Omental fat pad (tissue), 3 donors: ENCODE measurements at regions not wholly inside any gene's neighbourhood (a gene's known extent, or its start where the extent isn't known, plus 50 kb on each side); places are given as distances from the start of the nearest gene placed in this dataset.

Experiments
- ATAC-seq: fragments of 150-250 bp; one replicate; pipeline ENCODE4 v1.9.1; 2016; ENCODE audit warnings: mild to moderate bottlenecking, moderate library complexity; ENCODE audit not compliant: low FRiP score
- DNase-seq: peaks from one replicate; pipeline ENCODE4 v3.0.0-alpha.2; 2019; ENCODE audit warnings: low spot score
- TF ChIP-seq, protein P1 (sequence below), 3 donors: fragments of 450-650 bp; IDR thresholded peaks; one replicate each; pipeline ENCODE4 v1.5.1; 2016 to 2017; ENCODE audit warnings: antibody characterized with exemption in 3 of 3, mild to moderate bottlenecking in 3 of 3, moderate library complexity in 2 of 3

DNA sequence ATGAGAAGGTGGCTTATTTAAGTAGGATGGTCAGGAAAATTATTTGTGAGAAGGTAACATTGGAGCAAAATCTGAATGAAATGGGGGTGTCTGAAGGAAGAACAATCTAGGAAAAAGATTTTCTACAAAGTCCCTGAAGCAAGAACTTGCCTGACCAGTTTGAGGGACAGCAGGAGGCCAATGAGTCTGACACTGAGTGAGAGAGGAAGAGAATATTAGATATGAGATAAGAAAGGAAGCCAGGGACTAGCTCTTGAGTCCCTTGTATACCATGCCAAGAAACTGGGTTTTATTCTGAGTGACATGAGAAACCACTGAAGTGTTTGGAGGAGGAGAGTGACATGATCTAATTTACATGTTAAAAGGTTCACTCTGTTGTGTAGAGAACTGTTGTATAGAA lies 1478.9 kb downstream of the RPA4 start:
- ATAC-seq (no peak), DNase-seq (no peak)
- TF ChIP-seq, protein P1, sequence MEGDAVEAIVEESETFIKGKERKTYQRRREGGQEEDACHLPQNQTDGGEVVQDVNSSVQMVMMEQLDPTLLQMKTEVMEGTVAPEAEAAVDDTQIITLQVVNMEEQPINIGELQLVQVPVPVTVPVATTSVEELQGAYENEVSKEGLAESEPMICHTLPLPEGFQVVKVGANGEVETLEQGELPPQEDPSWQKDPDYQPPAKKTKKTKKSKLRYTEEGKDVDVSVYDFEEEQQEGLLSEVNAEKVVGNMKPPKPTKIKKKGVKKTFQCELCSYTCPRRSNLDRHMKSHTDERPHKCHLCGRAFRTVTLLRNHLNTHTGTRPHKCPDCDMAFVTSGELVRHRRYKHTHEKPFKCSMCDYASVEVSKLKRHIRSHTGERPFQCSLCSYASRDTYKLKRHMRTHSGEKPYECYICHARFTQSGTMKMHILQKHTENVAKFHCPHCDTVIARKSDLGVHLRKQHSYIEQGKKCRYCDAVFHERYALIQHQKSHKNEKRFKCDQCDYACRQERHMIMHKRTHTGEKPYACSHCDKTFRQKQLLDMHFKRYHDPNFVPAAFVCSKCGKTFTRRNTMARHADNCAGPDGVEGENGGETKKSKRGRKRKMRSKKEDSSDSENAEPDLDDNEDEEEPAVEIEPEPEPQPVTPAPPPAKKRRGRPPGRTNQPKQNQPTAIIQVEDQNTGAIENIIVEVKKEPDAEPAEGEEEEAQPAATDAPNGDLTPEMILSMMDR (IDR thresholded peaks at IDR 0.05): no peak

DNA sequence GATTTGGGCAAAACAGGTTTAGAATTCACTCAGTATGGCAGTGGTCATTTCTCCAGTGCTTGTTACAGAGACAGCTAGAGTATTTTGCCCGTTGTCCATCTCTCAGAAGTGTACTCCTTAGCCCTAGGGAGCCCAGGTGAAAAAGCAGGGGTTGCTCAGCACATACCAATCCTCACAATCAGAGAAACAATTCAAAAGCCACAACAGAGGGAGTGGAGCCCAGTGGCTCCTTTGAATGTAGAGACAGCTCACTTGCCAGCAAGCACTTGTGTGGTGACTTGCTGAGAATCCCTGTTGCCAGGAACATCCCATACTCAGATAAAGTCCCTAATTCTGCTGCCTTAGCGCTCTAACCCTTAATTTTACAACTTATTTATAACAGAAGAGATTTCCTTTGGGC lies 1488.3 kb downstream of the RPA4 start:
- ATAC-seq (no peak), DNase-seq (no peak)
- TF ChIP-seq, protein P1 (IDR thresholded peaks at IDR 0.05): no peak

DNA sequence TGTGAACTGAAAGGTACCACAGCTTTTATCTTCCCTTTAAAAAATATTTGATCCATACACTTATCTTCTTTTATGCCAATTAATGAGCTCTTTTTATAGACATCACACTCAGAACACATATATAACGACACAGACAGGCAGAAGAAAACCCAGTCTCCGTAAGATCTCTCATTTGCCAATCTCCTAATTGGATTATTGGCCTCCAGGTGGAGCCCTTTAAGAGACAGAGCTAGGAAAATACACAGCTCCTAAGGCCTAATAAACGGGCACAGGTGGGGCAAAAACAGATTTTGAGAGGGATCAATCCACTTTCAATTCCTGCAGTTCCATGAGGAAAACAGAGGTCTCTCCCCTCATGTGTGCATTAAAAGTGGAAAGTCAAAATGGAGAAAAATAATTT lies 1495.4 kb downstream of the RPA4 start:
- TF ChIP-seq, protein P1 (IDR thresholded peaks at IDR 0.05): no peak
- DNase-seq (no peak), ATAC-seq (no peak)

DNA sequence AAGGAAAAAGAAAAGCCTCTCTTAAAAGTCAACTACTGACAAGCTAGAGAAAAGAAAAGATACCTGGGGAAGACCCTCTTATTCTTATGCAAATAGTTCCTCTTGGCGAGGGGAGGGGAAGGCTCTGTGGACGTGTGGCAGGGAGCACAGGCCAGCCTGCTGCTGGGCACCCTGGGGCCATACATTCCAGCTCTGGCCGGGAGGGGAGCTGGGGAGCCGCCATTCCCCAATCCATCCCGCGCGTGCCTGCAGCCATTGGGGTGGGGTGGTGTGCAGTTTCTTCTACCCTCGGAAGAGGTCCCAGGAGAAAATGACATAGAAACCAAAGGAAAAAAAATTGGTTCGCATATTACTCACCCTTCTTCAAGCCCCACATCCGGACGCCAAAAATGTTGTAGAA lies 1496.4 kb downstream of the RPA4 start:
- ATAC-seq: no peak
- TF ChIP-seq, protein P1 (IDR thresholded peaks at IDR 0.05): no peak
- DNase-seq: no peak

DNA sequence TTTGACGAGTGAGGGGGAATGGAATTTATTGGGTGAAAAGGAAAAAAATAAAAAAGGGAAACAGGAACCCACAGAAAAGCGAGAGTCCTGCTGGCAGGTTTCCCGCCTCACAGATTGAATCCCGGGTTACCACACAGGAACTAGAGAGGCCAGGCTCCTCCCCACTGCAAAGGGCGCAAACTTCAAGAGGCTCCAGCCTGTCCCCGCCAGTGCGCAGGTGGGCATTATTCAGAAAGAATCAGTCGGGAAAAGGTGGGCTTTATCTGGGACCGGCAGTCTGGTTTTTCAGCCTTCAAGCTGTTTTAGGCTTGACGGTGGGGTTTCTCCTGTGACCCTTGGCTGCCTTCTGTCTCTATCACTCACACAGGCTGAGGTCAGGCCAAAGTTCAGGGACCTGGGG lies 1496.8 kb downstream of the RPA4 start:
- DNase-seq (no peak), ATAC-seq (no peak)
- TF ChIP-seq, protein P1 (IDR thresholded peaks at IDR 0.05): no peak

DNA sequence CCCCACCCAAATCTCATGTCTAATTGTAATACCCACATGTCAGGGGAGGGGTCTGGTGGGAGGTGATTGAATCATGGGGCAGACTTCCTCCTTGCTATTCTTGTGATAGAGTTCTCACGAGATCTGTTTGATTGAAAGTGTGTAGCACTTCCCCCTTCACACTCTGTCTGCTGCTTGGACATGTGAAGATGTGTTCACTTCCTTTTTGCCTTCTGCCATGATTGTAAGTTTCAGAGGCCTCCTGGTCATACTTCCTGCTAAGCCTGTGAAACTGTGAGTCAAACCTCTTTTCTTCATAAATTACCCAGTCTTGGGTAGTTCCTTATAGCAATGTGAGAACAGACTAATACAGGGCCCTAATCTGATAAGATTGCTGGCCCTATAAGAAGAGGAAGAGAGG lies 1514.8 kb downstream of the RPA4 start:
- DNase-seq: no peak

DNA sequence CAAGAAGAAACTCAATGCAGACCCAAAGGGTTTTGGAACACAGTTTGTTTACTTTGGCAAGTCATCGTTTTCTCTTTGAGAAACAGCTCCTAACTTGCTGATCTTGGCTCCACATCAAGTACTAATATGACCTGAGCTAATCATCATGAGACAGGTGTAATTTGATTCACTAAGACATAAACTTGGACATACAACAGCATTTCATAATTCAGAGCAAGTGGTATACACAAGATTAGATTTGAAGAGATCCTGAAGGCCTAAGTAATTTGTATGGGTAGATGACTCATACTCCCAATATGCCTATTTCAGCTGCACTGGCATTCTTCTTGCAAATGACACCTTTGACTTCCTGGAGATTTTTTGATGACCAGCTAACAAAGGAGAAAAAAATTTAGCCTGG lies 1521.7 kb downstream of the RPA4 start:
- ATAC-seq (no peak), DNase-seq (no peak)
- TF ChIP-seq, protein P1 (IDR thresholded peaks at IDR 0.05): no peak

More for the DNA sequence above, 1514.8 kb downstream of the RPA4 start:
- TF ChIP-seq, protein P1 (IDR thresholded peaks at IDR 0.05): no peak
- no peak for ATAC-seq
